ENCODE measurements at regions not wholly inside any gene's neighbourhood (a gene's known extent, or its start where the extent isn't known, plus 50 kb on each side); places are given as distances from the start of the nearest gene placed in this dataset.

- TF ChIP-seq, protein P1, sequence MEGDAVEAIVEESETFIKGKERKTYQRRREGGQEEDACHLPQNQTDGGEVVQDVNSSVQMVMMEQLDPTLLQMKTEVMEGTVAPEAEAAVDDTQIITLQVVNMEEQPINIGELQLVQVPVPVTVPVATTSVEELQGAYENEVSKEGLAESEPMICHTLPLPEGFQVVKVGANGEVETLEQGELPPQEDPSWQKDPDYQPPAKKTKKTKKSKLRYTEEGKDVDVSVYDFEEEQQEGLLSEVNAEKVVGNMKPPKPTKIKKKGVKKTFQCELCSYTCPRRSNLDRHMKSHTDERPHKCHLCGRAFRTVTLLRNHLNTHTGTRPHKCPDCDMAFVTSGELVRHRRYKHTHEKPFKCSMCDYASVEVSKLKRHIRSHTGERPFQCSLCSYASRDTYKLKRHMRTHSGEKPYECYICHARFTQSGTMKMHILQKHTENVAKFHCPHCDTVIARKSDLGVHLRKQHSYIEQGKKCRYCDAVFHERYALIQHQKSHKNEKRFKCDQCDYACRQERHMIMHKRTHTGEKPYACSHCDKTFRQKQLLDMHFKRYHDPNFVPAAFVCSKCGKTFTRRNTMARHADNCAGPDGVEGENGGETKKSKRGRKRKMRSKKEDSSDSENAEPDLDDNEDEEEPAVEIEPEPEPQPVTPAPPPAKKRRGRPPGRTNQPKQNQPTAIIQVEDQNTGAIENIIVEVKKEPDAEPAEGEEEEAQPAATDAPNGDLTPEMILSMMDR (IDR thresholded peaks at IDR 0.05; ENCODE audit: low read length): no peak
- TF ChIP-seq EZH2 (IDR thresholded peaks at IDR 0.05; ENCODE audit: borderline replicate concordance, low read length): no peak
Measured at GRCh38 chr1:56410405-56410804, 169.0 kb downstream of the PLPP3 start.
